G401.6 (cell line): ENCODE measurements at regions not wholly inside any gene's neighbourhood (a gene's known extent, or its start where the extent isn't known, plus 50 kb on each side); places are given as distances from the start of the nearest gene placed in this dataset.

ENCODE experiments used
- FAIRE-seq: peaks from 2 replicates; lab custom pipeline; 2012; peaks lifted over from hg19 to GRCh38; lab: Jason Lieb, UNC

- no peak for FAIRE-seq
Measured at GRCh38 chr4:126238013-126238412, 923.3 kb downstream of the FAT4 start.

GRCh38 chr4:126241634-126242033 is 926.9 kb downstream of the FAT4 start:
- no peak for FAIRE-seq

GRCh38 chr4:126242679-126243390 is 928.1 kb downstream of the FAT4 start:
- FAIRE-seq = no peak

GRCh38 chr4:126247409-126247808 is 932.7 kb downstream of the FAT4 start:
- FAIRE-seq = no peak

- no peak for FAIRE-seq
Measured at GRCh38 chr4:126250006-126250405, 935.3 kb downstream of the FAT4 start.

GRCh38 chr4:126251169-126251568 is 936.4 kb downstream of the FAT4 start:
- no peak for FAIRE-seq

GRCh38 chr4:126262665-126263064 is 947.9 kb downstream of the FAT4 start:
- no peak for FAIRE-seq

- FAIRE-seq = no peak
Measured at GRCh38 chr4:126264839-126265238, 950.1 kb downstream of the FAT4 start.

GRCh38 chr4:126265888-126266287 is 951.1 kb downstream of the FAT4 start:
- no peak for FAIRE-seq

- no peak for FAIRE-seq
Measured at GRCh38 chr4:126267689-126268088, 952.9 kb downstream of the FAT4 start.

- no peak for FAIRE-seq
Measured at GRCh38 chr4:126268106-126268505, 953.4 kb downstream of the FAT4 start.

GRCh38 chr4:126269106-126269505 is 954.4 kb downstream of the FAT4 start:
- FAIRE-seq = no peak

GRCh38 chr4:126271292-126271691 is 956.5 kb downstream of the FAT4 start:
- no peak for FAIRE-seq

- no peak for FAIRE-seq
Measured at GRCh38 chr4:126273746-126274145, 959.0 kb downstream of the FAT4 start.

GRCh38 chr4:126291886-126292285 is 977.1 kb downstream of the FAT4 start:
- FAIRE-seq = no peak

GRCh38 chr4:126298271-126298670 is 983.5 kb downstream of the FAT4 start:
- no peak for FAIRE-seq

GRCh38 chr4:126306152-126306869 is 991.6 kb downstream of the FAT4 start:
- no peak for FAIRE-seq

GRCh38 chr4:126318376-126318775 is 1003.6 kb downstream of the FAT4 start:
- FAIRE-seq = no peak

GRCh38 chr4:126328914-126329313 is 1014.2 kb downstream of the FAT4 start:
- FAIRE-seq = no peak

GRCh38 chr4:126338548-126338947 is 1023.8 kb downstream of the FAT4 start:
- FAIRE-seq = no peak

GRCh38 chr4:126341927-126342326 is 1027.2 kb downstream of the FAT4 start:
- FAIRE-seq = no peak

- FAIRE-seq = no peak
Measured at GRCh38 chr4:126344472-126344871, 1029.7 kb downstream of the FAT4 start.

- FAIRE-seq = no peak
Measured at GRCh38 chr4:126346654-126347053, 1031.9 kb downstream of the FAT4 start.

- no peak for FAIRE-seq
Measured at GRCh38 chr4:126354784-126355183, 1040.0 kb downstream of the FAT4 start.
